ENCODE measurements at regions not wholly inside any gene's neighbourhood (a gene's known extent, or its start where the extent isn't known, plus 50 kb on each side); places are given as distances from the start of the nearest gene placed in this dataset.
"Not testable (repeated sequence)": the region's sequence is repeated elsewhere in the genome, so short reads cannot be mapped to it uniquely, and the experiment has no call there.

DNA sequence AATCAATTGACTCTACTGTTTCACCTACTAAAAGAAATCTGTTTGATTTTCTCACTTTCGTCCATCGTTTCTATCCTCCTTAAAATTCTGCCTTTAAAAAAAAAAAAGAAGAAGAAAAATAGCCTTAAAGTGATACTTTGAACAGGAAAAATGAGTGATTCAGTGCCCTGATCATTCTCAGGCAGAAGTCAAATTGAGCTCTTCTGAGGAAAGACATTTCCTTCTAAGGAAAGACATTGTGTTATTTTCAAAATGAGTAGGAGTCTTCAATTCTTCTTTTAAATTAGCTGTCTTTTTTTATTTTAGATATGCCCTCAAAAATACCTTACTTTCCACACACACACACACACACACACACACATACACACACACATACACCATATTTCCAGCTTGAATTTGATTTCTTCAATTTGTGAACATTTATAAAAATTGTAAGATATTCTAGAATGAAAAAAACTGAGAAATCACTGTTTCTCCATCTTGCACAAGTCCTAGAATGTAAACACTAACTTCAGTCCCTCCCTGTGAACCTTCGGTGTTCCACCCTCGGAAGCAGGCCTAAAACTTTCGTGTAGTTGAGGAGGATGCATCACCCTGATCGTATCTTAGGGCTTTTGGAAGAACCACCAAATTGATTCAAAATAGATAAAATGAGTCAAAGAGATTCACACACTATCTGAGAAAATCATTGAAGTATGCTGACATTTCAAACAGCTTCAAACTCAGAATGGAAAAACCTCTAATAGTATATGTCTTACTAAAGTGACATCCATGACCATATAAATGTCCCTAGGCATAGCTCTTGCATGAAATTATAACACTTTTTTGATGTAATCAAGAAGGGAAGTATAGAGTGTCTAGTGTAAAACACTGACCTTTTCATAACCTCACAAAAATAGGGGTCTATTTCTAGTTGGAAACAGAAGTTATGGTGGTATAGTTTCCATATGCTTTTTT, 270.8 kb downstream of the GATA3 start:
- no peak for TF ChIP-seq POLR2A (IDR thresholded peaks at IDR 0.05; ENCODE audit: low read length)
- TF ChIP-seq GATA1 (IDR thresholded peaks at IDR 0.05; ENCODE audit: low read depth, low read length), result no peak
- no peak for DNase-seq

DNA sequence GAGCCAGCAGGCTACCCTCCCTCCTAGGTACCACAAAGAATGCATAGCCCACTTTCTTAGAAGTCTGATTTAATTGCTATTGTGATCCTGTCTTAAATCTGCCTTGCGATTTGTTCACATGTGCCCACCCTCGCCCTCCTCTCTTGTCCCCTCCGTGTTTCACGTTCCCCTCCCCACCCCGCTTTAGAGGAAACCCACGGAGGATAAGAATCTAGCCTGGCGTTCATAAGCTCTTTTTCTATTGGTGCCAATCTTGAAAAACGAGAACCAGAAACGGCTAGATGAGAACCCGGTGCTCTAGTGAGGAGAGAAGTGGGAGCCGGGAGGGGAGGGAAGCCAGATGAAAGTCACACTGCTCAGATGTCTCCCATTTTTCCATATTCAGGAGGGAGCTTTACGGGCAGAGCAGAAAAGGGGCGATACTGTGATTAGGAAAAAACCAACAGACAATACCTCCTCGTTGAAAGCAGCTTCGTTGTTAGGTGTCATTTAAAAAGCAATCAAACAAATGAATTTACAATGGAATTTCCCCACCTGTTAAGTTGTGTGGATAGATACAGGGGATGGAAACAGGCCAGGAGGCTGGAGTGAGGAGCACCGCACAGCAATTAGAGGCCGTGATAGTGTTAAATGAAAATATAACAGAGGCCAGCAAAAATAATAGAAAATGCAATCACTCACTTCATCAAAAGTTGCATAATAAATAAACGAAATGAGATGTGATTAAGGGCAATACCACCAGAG, 272.1 kb downstream of the GATA3 start:
- TF ChIP-seq POLR2A (IDR thresholded peaks at IDR 0.05; ENCODE audit: low read length) (no peak), GATA1 (IDR thresholded peaks at IDR 0.05; ENCODE audit: low read depth, low read length) (no peak)
- no peak for DNase-seq

DNA sequence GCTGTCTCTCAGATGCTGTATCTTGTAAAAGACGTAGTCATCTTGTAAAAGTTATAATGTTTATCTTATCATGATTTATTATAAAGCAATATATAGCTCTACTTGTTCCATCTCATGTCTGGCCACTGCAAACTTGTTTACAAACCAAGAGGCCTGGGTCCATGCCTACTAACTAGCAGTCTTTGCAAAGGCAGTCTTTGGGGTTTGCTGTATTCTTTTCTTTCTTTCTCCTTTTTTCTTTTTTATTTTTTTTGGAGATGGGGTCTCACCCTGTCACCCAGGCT, 272.6 kb downstream of the GATA3 start:
- DNase-seq, result no peak
- TF ChIP-seq POLR2A (IDR thresholded peaks at IDR 0.05; ENCODE audit: low read length) (no peak), GATA1 (IDR thresholded peaks at IDR 0.05; ENCODE audit: low read depth, low read length) (no peak)

DNA sequence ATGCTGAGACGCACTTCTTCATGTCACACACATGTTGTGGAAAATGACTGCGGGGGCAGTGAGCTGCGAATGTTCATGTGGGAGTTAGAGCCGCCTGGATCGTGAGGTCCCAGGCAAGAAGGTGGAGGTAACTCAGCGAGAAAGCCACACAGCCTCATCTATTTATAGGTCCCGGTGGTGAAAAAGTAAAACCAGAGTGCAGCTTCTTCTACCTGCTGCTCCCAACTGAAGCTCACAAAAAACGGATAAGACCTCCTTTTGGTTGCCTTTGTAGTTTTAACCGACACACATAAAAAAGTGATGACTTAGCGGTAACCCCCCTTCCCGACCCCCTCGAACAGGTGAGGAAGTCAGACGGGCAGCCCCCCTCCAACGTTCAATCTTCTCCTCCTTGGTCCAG, 276.9 kb downstream of the GATA3 start:
- no peak for DNase-seq
- no peak for TF ChIP-seq GATA1 (IDR thresholded peaks at IDR 0.05; ENCODE audit: low read depth, low read length)
- TF ChIP-seq POLR2A (IDR thresholded peaks at IDR 0.05; ENCODE audit: low read length), result no peak

DNA sequence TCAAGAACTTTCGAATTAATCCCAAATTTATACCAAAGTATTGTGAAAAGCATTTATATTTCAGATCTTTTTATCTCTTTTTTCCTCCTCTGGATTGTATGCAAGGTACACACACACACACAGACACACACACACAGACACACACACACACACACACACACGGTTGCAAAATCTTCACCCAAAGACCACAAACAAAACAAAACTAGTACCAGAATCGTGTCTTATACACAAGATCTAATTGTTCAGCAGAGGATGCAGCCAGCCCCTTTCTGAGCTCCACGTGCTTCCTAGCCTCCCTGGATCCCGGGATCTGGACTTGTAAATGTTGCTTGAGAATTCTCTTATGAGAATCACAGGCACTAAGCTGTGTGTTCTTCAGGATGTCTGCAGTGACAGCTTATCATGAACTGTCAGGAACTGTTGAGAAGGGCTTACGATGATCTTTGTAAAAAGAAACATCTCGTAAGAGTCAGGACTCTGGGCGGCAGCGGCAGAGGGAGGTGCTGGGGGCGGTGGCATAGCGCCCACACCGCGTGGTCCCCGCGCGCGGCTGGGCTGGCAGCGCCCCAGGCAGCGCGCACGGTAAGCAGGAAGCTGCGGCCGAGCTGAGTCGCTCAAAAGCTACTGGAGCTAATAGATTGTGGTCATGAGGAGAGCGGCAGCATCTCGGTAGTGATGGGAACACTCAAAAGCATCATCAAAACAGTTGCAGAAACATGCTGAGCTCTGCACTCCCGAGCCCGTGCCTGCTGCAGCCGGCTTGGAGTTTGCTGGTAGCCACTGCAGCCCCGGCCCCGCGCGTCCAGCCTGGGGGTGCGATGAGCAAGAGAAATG, 277.6 kb downstream of the GATA3 start:
- DNase-seq, result peak in 1 of 2 experiments; percentile 2
- no peak for TF ChIP-seq POLR2A (IDR thresholded peaks at IDR 0.05; ENCODE audit: low read length)
- no peak for TF ChIP-seq GATA1 (IDR thresholded peaks at IDR 0.05; ENCODE audit: low read depth, low read length)

DNA sequence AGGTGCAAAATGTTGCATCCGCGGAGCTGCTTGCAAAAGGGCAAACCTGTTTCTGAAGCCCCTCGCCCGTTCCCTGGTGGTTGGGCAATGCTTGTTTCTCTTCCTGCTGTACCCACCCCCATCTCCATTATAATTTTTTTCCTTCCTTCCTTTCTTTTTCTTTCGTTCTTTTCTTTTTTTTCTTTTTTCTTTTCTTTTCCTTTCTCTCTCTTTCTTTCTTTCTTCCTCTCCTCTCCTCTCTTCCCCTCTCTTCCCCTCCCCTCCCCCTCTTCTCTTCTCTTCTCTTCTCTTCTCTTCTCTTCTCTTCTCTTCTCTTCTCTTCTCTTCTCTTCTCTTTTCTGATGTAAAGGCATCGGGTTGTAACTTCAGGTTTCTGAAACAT, 278.2 kb downstream of the GATA3 start:
- no peak for DNase-seq
- TF ChIP-seq POLR2A (IDR thresholded peaks at IDR 0.05; ENCODE audit: low read length) (no peak), GATA1 (IDR thresholded peaks at IDR 0.05; ENCODE audit: low read depth, low read length) (no peak)

DNA sequence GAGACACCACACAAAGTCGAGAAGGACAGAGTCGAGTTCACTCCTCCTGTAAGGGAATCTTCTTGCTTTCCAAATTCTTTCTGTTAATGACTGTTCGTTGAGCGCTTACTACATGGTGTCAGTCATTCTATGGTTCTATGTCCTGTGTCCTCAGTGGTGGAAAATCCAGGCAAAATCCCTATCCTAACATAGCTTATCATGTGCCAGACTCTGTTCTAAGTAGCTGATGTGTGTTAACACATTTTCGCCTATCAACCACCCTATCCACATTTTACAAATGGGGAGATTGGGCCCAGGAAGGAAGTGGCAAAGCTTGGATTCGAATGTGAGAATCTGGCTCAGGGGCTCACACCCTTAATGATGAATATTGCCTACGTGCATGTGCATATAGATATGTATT, 280.1 kb downstream of the GATA3 start:
- TF ChIP-seq GATA1 (IDR thresholded peaks at IDR 0.05; ENCODE audit: low read depth, low read length) (no peak), POLR2A (IDR thresholded peaks at IDR 0.05; ENCODE audit: low read length) (no peak)
- DNase-seq, result no peak

DNA sequence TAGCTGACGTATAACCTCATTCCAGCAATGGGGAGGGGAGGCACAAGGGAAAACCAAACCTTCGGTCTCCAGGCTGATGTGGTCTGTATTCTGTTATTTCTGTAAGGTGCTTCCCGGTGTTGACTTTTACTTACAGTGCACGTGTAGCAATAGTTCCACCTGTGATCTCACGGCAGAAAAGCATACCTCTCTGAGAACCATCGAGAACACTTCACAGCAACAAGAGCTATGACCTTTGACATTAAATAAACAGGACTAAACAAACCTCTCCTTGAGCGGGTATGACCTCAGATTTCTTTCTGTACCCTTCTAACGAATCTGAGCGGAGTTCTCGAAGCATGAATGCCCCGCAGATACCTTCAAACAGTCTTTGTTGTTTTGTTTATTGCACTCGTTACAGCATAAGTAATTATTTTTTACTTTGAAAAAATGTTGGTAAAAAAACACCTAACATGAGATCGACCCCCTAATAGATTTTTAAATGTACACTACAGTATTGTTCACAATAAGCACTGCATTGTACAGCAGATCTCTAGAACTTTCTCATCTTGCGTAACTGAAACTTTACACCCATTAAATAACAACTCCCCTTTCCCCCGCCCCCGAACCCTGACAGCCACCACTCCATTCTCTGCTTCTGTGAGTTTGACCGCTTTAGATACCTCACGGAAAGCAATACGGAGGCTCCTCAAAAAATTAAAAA, 282.3 kb downstream of the GATA3 start:
- no peak for TF ChIP-seq GATA1 (IDR thresholded peaks at IDR 0.05; ENCODE audit: low read depth, low read length)
- TF ChIP-seq POLR2A (IDR thresholded peaks at IDR 0.05; ENCODE audit: low read length), result no peak
- DNase-seq, result no peak

DNA sequence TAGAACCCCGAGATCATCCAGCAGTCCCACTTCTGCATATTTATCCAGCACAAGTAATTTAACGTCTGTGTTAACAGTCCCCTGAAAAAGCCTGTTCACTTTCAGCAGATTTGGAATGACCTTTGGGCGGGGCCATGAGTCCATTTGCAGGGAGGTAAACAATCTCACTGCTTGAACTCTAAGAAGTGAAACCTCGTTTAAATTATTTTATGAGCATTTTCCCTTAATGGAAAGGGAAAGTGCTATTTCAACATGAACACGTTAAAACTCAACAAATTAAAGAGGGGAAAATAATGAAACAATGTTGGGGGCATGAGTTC, 282.8 kb downstream of the GATA3 start:
- no peak for DNase-seq
- TF ChIP-seq GATA1 (IDR thresholded peaks at IDR 0.05; ENCODE audit: low read depth, low read length) (no peak), POLR2A (IDR thresholded peaks at IDR 0.05; ENCODE audit: low read length) (no peak)

DNA sequence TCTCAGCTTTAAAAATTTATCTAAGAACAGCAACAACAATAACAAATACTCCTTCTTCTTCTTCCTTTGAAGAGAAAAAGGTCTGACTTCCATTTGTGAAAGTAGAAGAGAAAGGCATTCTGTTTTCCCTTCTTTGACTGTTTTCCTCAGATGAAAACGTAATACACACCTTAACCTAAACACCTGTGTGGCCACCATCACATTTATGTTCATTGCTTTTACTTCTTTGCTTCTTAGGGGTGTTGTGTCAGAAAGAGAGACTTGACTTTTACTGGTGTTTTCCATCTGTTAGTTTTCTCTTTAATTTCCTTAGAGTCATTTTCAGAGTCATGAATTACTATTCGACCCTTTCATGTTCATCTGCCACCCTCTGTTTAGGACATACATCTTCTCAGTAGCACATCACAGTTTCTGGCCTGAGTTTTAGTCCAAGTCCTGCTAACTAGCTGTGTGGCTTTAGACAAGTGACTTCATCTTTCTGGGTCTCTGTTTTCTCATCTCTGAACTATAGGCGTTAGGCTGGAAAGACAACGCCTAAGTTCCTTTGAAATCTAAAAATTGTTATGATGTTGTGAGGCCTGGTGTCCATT, 283.8 kb downstream of the GATA3 start:
- no peak for DNase-seq
- TF ChIP-seq POLR2A (IDR thresholded peaks at IDR 0.05; ENCODE audit: low read length), result no peak
- TF ChIP-seq GATA1 (IDR thresholded peaks at IDR 0.05; ENCODE audit: low read depth, low read length), result no peak

DNA sequence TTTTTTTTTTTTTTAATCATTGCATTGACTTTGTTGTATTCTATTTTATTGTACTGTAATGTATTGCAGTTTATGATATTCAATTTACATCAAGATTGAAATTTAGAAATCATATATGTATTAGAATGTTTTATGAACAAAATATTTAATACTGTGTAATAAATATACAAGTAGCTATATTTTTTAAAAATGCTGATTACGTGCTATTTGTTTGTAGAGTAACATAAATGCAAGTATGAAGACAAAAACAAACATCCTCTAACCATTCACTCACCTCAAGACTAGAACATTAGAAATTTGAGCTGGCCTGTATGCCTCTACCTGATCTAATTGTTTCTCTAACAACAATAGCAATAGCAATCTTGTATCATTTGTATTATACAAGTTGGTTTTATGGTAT, 290.3 kb downstream of the GATA3 start:
- TF ChIP-seq POLR2A (IDR thresholded peaks at IDR 0.05; ENCODE audit: low read length) (no peak), GATA1 (IDR thresholded peaks at IDR 0.05; ENCODE audit: low read depth, low read length) (no peak)
- no peak for DNase-seq

DNA sequence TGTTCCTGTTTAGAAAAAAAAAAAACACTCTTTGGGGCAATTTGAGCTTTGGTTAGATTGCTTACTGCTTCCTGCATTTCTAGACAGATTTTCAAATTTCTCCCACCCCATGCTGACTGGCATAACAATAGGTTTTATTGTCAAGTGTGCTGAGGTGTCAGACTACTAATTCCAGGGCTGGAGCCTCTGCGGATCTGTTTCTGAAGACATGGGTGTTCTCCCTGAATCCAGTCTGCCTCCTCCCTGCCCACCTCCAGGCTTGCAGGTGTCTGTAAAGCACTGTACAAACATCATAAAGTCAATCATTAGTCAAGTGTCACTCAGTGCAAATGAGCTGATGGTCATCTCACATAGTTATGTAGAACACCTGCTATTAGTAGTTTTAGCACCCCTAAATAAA, 292.4 kb downstream of the GATA3 start:
- no peak for DNase-seq
- TF ChIP-seq GATA1 (IDR thresholded peaks at IDR 0.05; ENCODE audit: low read depth, low read length) (no peak), POLR2A (IDR thresholded peaks at IDR 0.05; ENCODE audit: low read length) (no peak)

DNA sequence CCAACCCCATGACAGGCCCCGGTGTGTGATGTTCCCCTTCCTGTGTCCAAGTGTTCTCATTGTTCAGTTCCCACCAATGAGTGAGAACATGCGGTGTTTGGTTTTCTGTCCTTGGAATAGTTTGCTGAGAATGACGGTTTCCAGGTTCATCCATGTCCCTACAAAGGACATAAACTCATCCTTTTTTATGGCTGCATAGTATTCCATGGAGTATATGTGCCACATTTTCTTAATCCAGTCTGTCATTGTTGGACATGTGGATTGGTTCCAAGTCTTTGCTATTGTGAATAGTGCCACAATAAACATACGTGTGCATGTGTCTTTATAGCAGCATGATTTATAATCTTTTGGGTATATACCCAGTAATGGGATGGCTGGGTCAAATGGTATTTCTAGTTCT, 293.1 kb downstream of the GATA3 start:
- not testable (repeated sequence) for DNase-seq
